ENCODE measurements at regions not wholly inside any gene's neighbourhood (a gene's known extent, or its start where the extent isn't known, plus 50 kb on each side); places are given as distances from the start of the nearest gene placed in this dataset.

- FAIRE-seq (no peak), DNase-seq (ENCODE audit: insufficient read length, low spot score) (no peak)
- TF ChIP-seq CTCF (IDR thresholded peaks at IDR 0.05; ENCODE audit: insufficient read depth, missing control alignments), result no peak
These were observed 583.9 kb downstream of the BCOR start for GRCh38 chrX:39513836-39514235.

GRCh38 chrX:39514801-39515200 is 583.0 kb downstream of the BCOR start:
- FAIRE-seq, result no peak
- no peak for DNase-seq (ENCODE audit: insufficient read length, low spot score)
- TF ChIP-seq CTCF (IDR thresholded peaks at IDR 0.05; ENCODE audit: insufficient read depth, missing control alignments), result no peak

GRCh38 chrX:39516427-39516841 is 581.3 kb downstream of the BCOR start:
- FAIRE-seq, result no peak
- DNase-seq (ENCODE audit: insufficient read length, low spot score), result no peak
- no peak for TF ChIP-seq CTCF (IDR thresholded peaks at IDR 0.05; ENCODE audit: insufficient read depth, missing control alignments)

- no peak for FAIRE-seq
- TF ChIP-seq CTCF (IDR thresholded peaks at IDR 0.05; ENCODE audit: insufficient read depth, missing control alignments), result no peak
- no peak for DNase-seq (ENCODE audit: insufficient read length, low spot score)
These were observed 579.2 kb downstream of the BCOR start for GRCh38 chrX:39518476-39519029.

GRCh38 chrX:39519030-39519488 is 578.7 kb downstream of the BCOR start:
- no peak for FAIRE-seq
- no peak for DNase-seq (ENCODE audit: insufficient read length, low spot score)
- no peak for TF ChIP-seq CTCF (IDR thresholded peaks at IDR 0.05; ENCODE audit: insufficient read depth, missing control alignments)

GRCh38 chrX:39519566-39520301 is 578.0 kb downstream of the BCOR start:
- FAIRE-seq, result no peak
- DNase-seq (ENCODE audit: insufficient read length, low spot score), result no peak
- no peak for TF ChIP-seq CTCF (IDR thresholded peaks at IDR 0.05; ENCODE audit: insufficient read depth, missing control alignments)

- FAIRE-seq (no peak), DNase-seq (ENCODE audit: insufficient read length, low spot score) (no peak)
- TF ChIP-seq CTCF (IDR thresholded peaks at IDR 0.05; ENCODE audit: insufficient read depth, missing control alignments), result no peak
These were observed 572.0 kb downstream of the BCOR start for GRCh38 chrX:39525758-39526157.
